ENCODE measurements at regions not wholly inside any gene's neighbourhood (a gene's known extent, or its start where the extent isn't known, plus 50 kb on each side); places are given as distances from the start of the nearest gene placed in this dataset.

- TF ChIP-seq ZC3H10 (CRISPR knock-in tag; IDR thresholded peaks at IDR 0.05), result no peak
- no peak for TF ChIP-seq CSRNP3 (CRISPR knock-in tag; IDR thresholded peaks at IDR 0.05)
- TF ChIP-seq ZFP3 (CRISPR knock-in tag; IDR thresholded peaks at IDR 0.05), result no peak
- TF ChIP-seq, protein P1, sequence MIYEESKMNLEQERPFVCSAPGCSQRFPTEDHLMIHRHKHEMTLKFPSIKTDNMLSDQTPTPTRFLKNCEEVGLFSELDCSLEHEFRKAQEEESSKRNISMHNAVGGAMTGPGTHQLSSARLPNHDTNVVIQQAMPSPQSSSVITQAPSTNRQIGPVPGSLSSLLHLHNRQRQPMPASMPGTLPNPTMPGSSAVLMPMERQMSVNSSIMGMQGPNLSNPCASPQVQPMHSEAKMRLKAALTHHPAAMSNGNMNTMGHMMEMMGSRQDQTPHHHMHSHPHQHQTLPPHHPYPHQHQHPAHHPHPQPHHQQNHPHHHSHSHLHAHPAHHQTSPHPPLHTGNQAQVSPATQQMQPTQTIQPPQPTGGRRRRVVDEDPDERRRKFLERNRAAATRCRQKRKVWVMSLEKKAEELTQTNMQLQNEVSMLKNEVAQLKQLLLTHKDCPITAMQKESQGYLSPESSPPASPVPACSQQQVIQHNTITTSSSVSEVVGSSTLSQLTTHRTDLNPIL (CRISPR knock-in tag; IDR thresholded peaks at IDR 0.05; ENCODE audit: low read depth), result no peak
- TF ChIP-seq, protein P2, sequence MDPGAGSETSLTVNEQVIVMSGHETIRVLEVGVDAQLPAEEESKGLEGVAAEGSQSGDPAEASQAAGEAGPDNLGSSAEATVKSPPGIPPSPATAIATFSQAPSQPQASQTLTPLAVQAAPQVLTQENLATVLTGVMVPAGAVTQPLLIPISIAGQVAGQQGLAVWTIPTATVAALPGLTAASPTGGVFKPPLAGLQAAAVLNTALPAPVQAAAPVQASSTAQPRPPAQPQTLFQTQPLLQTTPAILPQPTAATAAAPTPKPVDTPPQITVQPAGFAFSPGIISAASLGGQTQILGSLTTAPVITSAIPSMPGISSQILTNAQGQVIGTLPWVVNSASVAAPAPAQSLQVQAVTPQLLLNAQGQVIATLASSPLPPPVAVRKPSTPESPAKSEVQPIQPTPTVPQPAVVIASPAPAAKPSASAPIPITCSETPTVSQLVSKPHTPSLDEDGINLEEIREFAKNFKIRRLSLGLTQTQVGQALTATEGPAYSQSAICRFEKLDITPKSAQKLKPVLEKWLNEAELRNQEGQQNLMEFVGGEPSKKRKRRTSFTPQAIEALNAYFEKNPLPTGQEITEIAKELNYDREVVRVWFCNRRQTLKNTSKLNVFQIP (CRISPR knock-in tag; IDR thresholded peaks at IDR 0.05; ENCODE audit: borderline replicate concordance, low read depth), result no peak
- no peak for TF ChIP-seq PATZ1 (CRISPR knock-in tag; IDR thresholded peaks at IDR 0.05; ENCODE audit: borderline replicate concordance)
- TF ChIP-seq ZFP30 (CRISPR knock-in tag; IDR thresholded peaks at IDR 0.05), result no peak
- TF ChIP-seq TOX (CRISPR knock-in tag; IDR thresholded peaks at IDR 0.05; ENCODE audit: borderline replicate concordance), result no peak
- TF ChIP-seq TSHZ2 (CRISPR knock-in tag; IDR thresholded peaks at IDR 0.05), result no peak
- no peak for TF ChIP-seq ZNF8 (CRISPR knock-in tag; IDR thresholded peaks at IDR 0.05)
- TF ChIP-seq SNAI2 (CRISPR knock-in tag; IDR thresholded peaks at IDR 0.05), result no peak
- no peak for TF ChIP-seq PPARA (CRISPR knock-in tag; IDR thresholded peaks at IDR 0.05; ENCODE audit: borderline replicate concordance)
- no peak for TF ChIP-seq RARB (CRISPR knock-in tag; IDR thresholded peaks at IDR 0.05)
Measured at GRCh38 chr15:98123297-98123696, 162.8 kb downstream of the ARRDC4 start.
